ENCODE measurements at regions not wholly inside any gene's neighbourhood (a gene's known extent, or its start where the extent isn't known, plus 50 kb on each side); places are given as distances from the start of the nearest gene placed in this dataset.

GRCh38 chr2:129661935-129662334 is 317.5 kb upstream of the RAB6C start:
- Histone ChIP-seq H3K9me3 (no peaks in the 10 kb centered on the region), H3K36me3 (no peaks in the 10 kb centered on the region), H3K27ac (no peak overlapping the region), H3K4me3 (replicated peaks in 1 of 3) (no peak overlapping the region), H3K4me1 (no peaks in the 10 kb centered on the region), H3K27me3 (no peaks in the 10 kb centered on the region)
- 84 to 96% methylated on average over 1 of the region's 1 CpG for WGBS, 2 donors
- DNase-seq, result no peak
- intact Hi-C loops (cut with DNase I), result no loop called here
- no peak for TF ChIP-seq CTCF (IDR thresholded peaks at IDR 0.05)
- TF ChIP-seq POLR2A (IDR thresholded peaks at IDR 0.05), result no peak

GRCh38 chr2:129667577-129667976 is 311.9 kb upstream of the RAB6C start:
- no peak for DNase-seq
- no peaks in the 10 kb centered on the region for H3K36me3 ChIP-seq
- no peak overlapping the region for H3K4me3 ChIP-seq (replicated peaks in 1 of 3)
- no peaks in the 10 kb centered on the region for H3K9me3 ChIP-seq
- H3K4me1 ChIP-seq, result no peaks in the 10 kb centered on the region
- no peak overlapping the region for H3K27ac ChIP-seq
- intact Hi-C loops (cut with DNase I), result no loop called here
- no peaks in the 10 kb centered on the region for H3K27me3 ChIP-seq
- TF ChIP-seq CTCF (IDR thresholded peaks at IDR 0.05) (no peak), POLR2A (IDR thresholded peaks at IDR 0.05) (no peak)
- WGBS, 2 donors, result 89 to 91% methylated on average over 4 of the region's 4 CpGs

GRCh38 chr2:129672521-129672920 is 306.9 kb upstream of the RAB6C start:
- Histone ChIP-seq H3K27ac (no peak overlapping the region), H3K4me3 (replicated peaks in 1 of 3) (no peak overlapping the region), H3K4me1 (no peaks in the 10 kb centered on the region), H3K36me3 (no peaks in the 10 kb centered on the region), H3K9me3 (no peaks in the 10 kb centered on the region), H3K27me3 (no peaks in the 10 kb centered on the region)
- 71 to 90% methylated on average over 5 of the region's 5 CpGs for WGBS, 2 donors
- no peak for TF ChIP-seq POLR2A (IDR thresholded peaks at IDR 0.05)
- TF ChIP-seq CTCF (IDR thresholded peaks at IDR 0.05), result no peak
- intact Hi-C loops (cut with DNase I), result no loop called here
- DNase-seq, result no peak

GRCh38 chr2:129673234-129673633 is 306.2 kb upstream of the RAB6C start:
- no peaks in the 10 kb centered on the region for H3K36me3 ChIP-seq
- intact Hi-C loops (cut with DNase I), result no loop called here
- H3K4me3 ChIP-seq (replicated peaks in 1 of 3), result no peak overlapping the region
- WGBS, 2 donors, result 36 to 52% methylated on average over 5 of the region's 5 CpGs
- H3K4me1 ChIP-seq, result no peaks in the 10 kb centered on the region
- no peak for TF ChIP-seq CTCF (IDR thresholded peaks at IDR 0.05)
- no peak for TF ChIP-seq POLR2A (IDR thresholded peaks at IDR 0.05)
- no peak overlapping the region for H3K27ac ChIP-seq
- no peak for DNase-seq
- H3K9me3 ChIP-seq, result no peaks in the 10 kb centered on the region
- no peaks in the 10 kb centered on the region for H3K27me3 ChIP-seq

GRCh38 chr2:129673847-129674711 is 305.4 kb upstream of the RAB6C start:
- intact Hi-C loops (cut with DNase I), result no loop called here
- Histone ChIP-seq H3K4me3 (replicated peaks in 1 of 3) (no peak overlapping the region), H3K27ac (no peak overlapping the region), H3K36me3 (no peaks in the 10 kb centered on the region), H3K27me3 (no peaks in the 10 kb centered on the region), H3K4me1 (no peaks in the 10 kb centered on the region), H3K9me3 (no peaks in the 10 kb centered on the region)
- 46 to 56% methylated on average over 14 of the region's 14 CpGs for WGBS, 2 donors
- no peak for TF ChIP-seq POLR2A (IDR thresholded peaks at IDR 0.05)
- no peak for TF ChIP-seq CTCF (IDR thresholded peaks at IDR 0.05)
- no peak for DNase-seq

Data from thyroid gland (tissue), 4 donors.